ENCODE measurements at regions not wholly inside any gene's neighbourhood (a gene's known extent, or its start where the extent isn't known, plus 50 kb on each side); places are given as distances from the start of the nearest gene placed in this dataset.
"Not testable (repeated sequence)": the region's sequence is repeated elsewhere in the genome, so short reads cannot be mapped to it uniquely, and the experiment has no call there.

- no peak for DNase-seq
Observed at GRCh38 chr10:80952436-80952835, 414.7 kb downstream of the SH2D4B start.

GRCh38 chr10:80957161-80957560 lies 419.5 kb downstream of the SH2D4B start:
- DNase-seq = no peak

GRCh38 chr10:80964179-80964578 lies 426.5 kb downstream of the SH2D4B start:
- DNase-seq = no peak

GRCh38 chr10:80964955-80965614 lies 427.4 kb downstream of the SH2D4B start:
- no peak for DNase-seq

GRCh38 chr10:80966326-80966986 lies 428.8 kb downstream of the SH2D4B start:
- no peak for DNase-seq

- not testable (repeated sequence) for DNase-seq
Observed at GRCh38 chr10:80967357-80967756, 429.7 kb downstream of the SH2D4B start.

- no peak for DNase-seq
Observed at GRCh38 chr10:80968903-80969302, 431.2 kb downstream of the SH2D4B start.

- DNase-seq = no peak
Observed at GRCh38 chr10:80971461-80971860, 433.8 kb downstream of the SH2D4B start.

- DNase-seq = no peak
Observed at GRCh38 chr10:80976658-80977057, 439.0 kb downstream of the SH2D4B start.

- DNase-seq = no peak
Observed at GRCh38 chr10:80985102-80985501, 447.4 kb downstream of the SH2D4B start.

GRCh38 chr10:80986596-80986995 lies 448.9 kb downstream of the SH2D4B start:
- DNase-seq = no peak

- no peak for DNase-seq
Observed at GRCh38 chr10:80988755-80989154, 451.1 kb downstream of the SH2D4B start.

- no peak for DNase-seq
Observed at GRCh38 chr10:80996615-80997193, 459.0 kb downstream of the SH2D4B start.

GRCh38 chr10:81000781-81001180 lies 463.1 kb downstream of the SH2D4B start:
- DNase-seq = no peak

- DNase-seq = no peak
Observed at GRCh38 chr10:81002382-81002781, 464.7 kb downstream of the SH2D4B start.

GRCh38 chr10:81007872-81008271 lies 470.2 kb downstream of the SH2D4B start:
- DNase-seq = no peak

- DNase-seq = no peak
Observed at GRCh38 chr10:81008726-81009125, 471.0 kb downstream of the SH2D4B start.

- DNase-seq = no peak
Observed at GRCh38 chr10:81009296-81009695, 471.6 kb downstream of the SH2D4B start.

- no peak for DNase-seq
Observed at GRCh38 chr10:81013771-81014170, 476.1 kb downstream of the SH2D4B start.

- DNase-seq = peak; percentile 34
Observed at GRCh38 chr10:81019029-81019890, 481.6 kb downstream of the SH2D4B start.

- no peak for DNase-seq
Observed at GRCh38 chr10:81021428-81022129, 483.9 kb downstream of the SH2D4B start.

GRCh38 chr10:81026591-81026990 lies 488.9 kb downstream of the SH2D4B start:
- DNase-seq = no peak

GRCh38 chr10:81027223-81027622 lies 489.5 kb downstream of the SH2D4B start:
- no peak for DNase-seq

Data from RPMI8226 (cell line).